DMS53 treated with DMSO at 0.1 percent for 48 hours (cell line): ENCODE measurements at regions not wholly inside any gene's neighbourhood (a gene's known extent, or its start where the extent isn't known, plus 50 kb on each side); places are given as distances from the start of the nearest gene placed in this dataset.
"Not testable (repeated sequence)": the region's sequence is repeated elsewhere in the genome, so short reads cannot be mapped to it uniquely, and the experiment has no call there.

ENCODE experiments used
- DNase-seq: peaks from one replicate; lab custom pipeline; 2025; ENCODE audit not compliant: unreplicated experiment; lab: John Stamatoyannopoulos, UW

GRCh38 chr5:176747670-176748072, 62.7 kb upstream of the UNC5A start:
- DNase-seq: no peak

GRCh38 chr5:176748073-176748966, 62.0 kb upstream of the UNC5A start:
- no peak for DNase-seq

- no peak for DNase-seq
Measured at GRCh38 chr5:176748967-176749935, 61.1 kb upstream of the UNC5A start.

- DNase-seq: no peak
Measured at GRCh38 chr5:176750144-176750543, 60.2 kb upstream of the UNC5A start.

GRCh38 chr5:176754376-176754973, 55.9 kb upstream of the UNC5A start:
- DNase-seq: no peak

- not testable (repeated sequence) for DNase-seq
Measured at GRCh38 chr5:176755593-176755992, 54.8 kb upstream of the UNC5A start.

GRCh38 chr5:176757569-176757968, 52.8 kb upstream of the UNC5A start:
- DNase-seq: not testable (repeated sequence)
